HCT116 (cell line): ENCODE measurements at regions not wholly inside any gene's neighbourhood (a gene's known extent, or its start where the extent isn't known, plus 50 kb on each side); places are given as distances from the start of the nearest gene placed in this dataset.

Experiments
- ATAC-seq: fragments of 200-7000 bp; cut with Tn5 transposase; 2 replicates; pipeline ENCODE4 v1.9.1; 2020; ENCODE audit warnings: mild to moderate bottlenecking, moderate library complexity
- BruUV-seq: library from RNA; stranded (reverse); fragments of 400-500 nt; replicated peaks from 2 replicates; lab custom pipeline; 2021; lab: Mats Ljungman, UMichigan
- CTCF ChIA-PET: fragments of 300-600 bp; sonication (Branson Sonifier 250); formaldehyde crosslinking; loops from one replicate; lab custom pipeline; 2021; ENCODE audit warnings: antibody characterized with exemption; lab: Charles Lee
- POLR2A ChIA-PET: fragments of 300-600, 350-600 bp; sonication (Branson Sonifier 250); formaldehyde crosslinking; loops from one replicate; lab custom pipeline; 2021; ENCODE audit warnings: antibody characterized with exemption; lab: Charles Lee
- RAD21 ChIA-PET, 2 experiments: fragments of 300-600 bp; sonication (Branson Sonifier 250); formaldehyde crosslinking; loops; one replicate each; lab custom pipeline; 2023; ENCODE audit warnings: low total read pairs in 2 of 2; ENCODE audit not compliant: uncharacterized antibody in 2 of 2, unreplicated experiment in 2 of 2, low non-redundant PET in 1 of 2; lab: Charles Lee
- DNase-seq: peaks from one replicate; pipeline ENCODE4 v3.0.0-alpha.2; 2010; ENCODE audit warnings: low read depth, low spot score
- H2AFZ ChIP-seq: fragments of 200-600 bp; shearing (Covaris generic), sonication (generic); 2 replicates; pipeline ENCODE4 v1.6.1; 2017; ENCODE audit warnings: low read depth, mixed run types, mixed read lengths, antibody characterized with exemption, low read length; ENCODE audit not compliant: poor library complexity, severe bottlenecking
- H3K27ac ChIP-seq: 2 replicates; pipeline ENCODE4 v1.5.1; 2012; ENCODE audit warnings: low read depth, low read length
- H3K27me3 ChIP-seq: fragments of 200-600 bp; sonication (generic); 2 replicates; pipeline ENCODE4 v1.6.1; 2016; ENCODE audit warnings: mixed run types, low read length, mixed read lengths; ENCODE audit not compliant: insufficient read depth
- H3K36me3 ChIP-seq, 2 experiments: fragments of 200-500 bp in 1 of 2; fragments of 200-600 bp in 1 of 2; sonication (Bioruptor generic) in 1 of 2; sonication (generic) in 1 of 2; 2 replicates each; pipeline versions ENCODE4 v1.5.1 to v1.6.1; 2014 to 2016; ENCODE audit warnings: low read length in 2 of 2, inconsistent platforms in 1 of 2, mixed read lengths in 1 of 2, mixed run types in 1 of 2; ENCODE audit not compliant: insufficient read depth in 2 of 2, control insufficient read depth in 1 of 2
- H3K4me1 ChIP-seq, 2 experiments: fragments of 200-600 bp in 1 of 2; sonication (generic) in 1 of 2; 2 replicates each; pipeline versions ENCODE4 v1.5.1 to v1.6.1; 2012 to 2017; ENCODE audit warnings: low read length in 2 of 2, inconsistent platforms in 1 of 2, mild to moderate bottlenecking in 1 of 2, mixed read lengths in 1 of 2, mixed run types in 1 of 2, moderate library complexity in 1 of 2; ENCODE audit not compliant: insufficient read depth in 2 of 2, control insufficient read depth in 1 of 2
- H3K4me2 ChIP-seq: fragments of 200-600 bp; sonication (generic); 2 replicates; pipeline ENCODE4 v1.6.1; 2017; ENCODE audit warnings: mixed run types, low read length, mixed read lengths
- H3K4me3 ChIP-seq, 2 experiments: fragments of 200-600 bp in 1 of 2; sonication (generic) in 1 of 2; replicated peaks in 1 of 2; 2 replicates each; pipeline ENCODE4 v1.5.1; 2011 to 2016; ENCODE audit warnings: low read length in 2 of 2, control low read depth in 1 of 2, low read depth in 1 of 2, mild to moderate bottlenecking in 1 of 2, mixed read lengths in 1 of 2, mixed run types in 1 of 2
- H3K79me2 ChIP-seq: fragments of 200-600 bp; sonication (generic); 2 replicates; pipeline ENCODE4 v1.6.1; 2017; ENCODE audit warnings: mild to moderate bottlenecking, mixed run types, low read length, moderate library complexity, mixed read lengths; ENCODE audit not compliant: insufficient read depth
- H3K9ac ChIP-seq: fragments of 200-600 bp; sonication (generic); 2 replicates; pipeline ENCODE4 v1.6.1; 2016; ENCODE audit warnings: low read length, mixed read lengths
- H3K9me2 ChIP-seq: fragments of 200-600 bp; sonication (generic), shearing (Covaris generic); 2 replicates; pipeline ENCODE4 v1.6.1; 2017; ENCODE audit warnings: mixed run types, mild to moderate bottlenecking, moderate library complexity; ENCODE audit not compliant: insufficient read depth
- H3K9me3 ChIP-seq, 2 experiments: fragments of 200-500 bp in 1 of 2; fragments of 200-600 bp in 1 of 2; sonication (Bioruptor generic) in 1 of 2; sonication (generic) in 1 of 2; 2 replicates each; pipeline ENCODE4 v1.6.1; 2014 to 2017; ENCODE audit warnings: low read length in 2 of 2, mixed read lengths in 2 of 2, inconsistent platforms in 1 of 2, low read depth in 1 of 2, mild to moderate bottlenecking in 1 of 2, mixed run types in 1 of 2, moderate library complexity in 1 of 2; ENCODE audit not compliant: control insufficient read depth in 1 of 2, insufficient read depth in 1 of 2
- H4K20me1 ChIP-seq: fragments of 200-600 bp; sonication (generic), shearing (Covaris generic); 2 replicates; pipeline ENCODE4 v1.6.1; 2017; ENCODE audit warnings: mixed run types, mild to moderate bottlenecking, moderate library complexity; ENCODE audit not compliant: insufficient read depth
- CBX3 ChIP-seq: IDR thresholded peaks from 2 replicates; pipeline ENCODE4 v1.6.1; 2012; ENCODE audit warnings: low read depth
- CTCF ChIP-seq, 3 experiments: fragments of 200-600 bp in 1 of 3; sonication (generic) in 1 of 3; IDR thresholded peaks in 2 of 3; conservative IDR thresholded peaks in 1 of 3; 2 replicates each; pipeline ENCODE4 v1.5.1; 2012 to 2017; ENCODE audit warnings: low read depth in 2 of 3, low read length in 2 of 3, antibody characterized with exemption in 1 of 3, borderline replicate concordance in 1 of 3, control low read depth in 1 of 3, mild to moderate bottlenecking in 1 of 3, mixed read lengths in 1 of 3, mixed run types in 1 of 3, moderate library complexity in 1 of 3; ENCODE audit not compliant: insufficient read depth in 1 of 3
- EGR1 ChIP-seq: IDR thresholded peaks from 2 replicates; pipeline ENCODE4 v1.6.1; 2012; ENCODE audit warnings: low read depth
- ELF1 ChIP-seq: IDR thresholded peaks from 2 replicates; pipeline ENCODE4 v1.6.1; 2012; ENCODE audit warnings: low read depth, borderline replicate concordance
- EZH2 ChIP-seq: fragments of 200-600 bp; sonication (generic); IDR thresholded peaks from 2 replicates; pipeline ENCODE4 v1.6.1; 2017; ENCODE audit warnings: antibody characterized with exemption, mixed run types
- EZH2phosphoT487 ChIP-seq: fragments of 200-600 bp; IDR thresholded peaks from 2 replicates; pipeline ENCODE4 v1.6.1; 2018; ENCODE audit warnings: antibody characterized with exemption, borderline replicate concordance
- FOSL1 ChIP-seq: IDR thresholded peaks from 2 replicates; pipeline ENCODE4 v1.6.1; 2012; ENCODE audit warnings: low read depth
- JUND ChIP-seq: IDR thresholded peaks from 2 replicates; pipeline ENCODE4 v1.6.1; 2012
- MAX ChIP-seq: IDR thresholded peaks from 2 replicates; pipeline ENCODE4 v1.6.1; 2012
- POLR2A ChIP-seq: IDR thresholded peaks from 2 replicates; pipeline ENCODE4 v1.7.0; 2011; ENCODE audit warnings: borderline replicate concordance; ENCODE audit not compliant: insufficient read depth, insufficient read length; ENCODE audit errors: extremely low read depth
- RAD21 ChIP-seq: IDR thresholded peaks from 2 replicates; pipeline ENCODE4 v1.6.1; 2012; ENCODE audit warnings: low read depth, mild to moderate bottlenecking
- SIN3A ChIP-seq: IDR thresholded peaks from 2 replicates; pipeline ENCODE4 v1.6.1; 2012; ENCODE audit warnings: low read depth
- SP1 ChIP-seq: IDR thresholded peaks from 2 replicates; pipeline ENCODE4 v1.6.1; 2012; ENCODE audit warnings: low read depth
- SRF ChIP-seq: IDR thresholded peaks from 2 replicates; pipeline ENCODE4 v1.6.1; 2012; ENCODE audit warnings: low read depth
- TCF7L2 ChIP-seq: IDR thresholded peaks from 2 replicates; pipeline ENCODE4 v1.7.0; 2011; ENCODE audit warnings: borderline replicate concordance, inconsistent platforms; ENCODE audit not compliant: insufficient read depth, insufficient read length; ENCODE audit errors: extremely low read depth
- YY1 ChIP-seq: IDR thresholded peaks from 2 replicates; pipeline ENCODE4 v1.6.1; 2011; ENCODE audit warnings: low read length, low read depth, moderate library complexity, mild to moderate bottlenecking; ENCODE audit not compliant: insufficient replicate concordance; ENCODE audit errors: extremely low read depth
- ZBTB33 ChIP-seq: IDR thresholded peaks from 2 replicates; pipeline ENCODE4 v1.6.1; 2011; ENCODE audit warnings: mild to moderate bottlenecking, low read length, moderate library complexity; ENCODE audit not compliant: insufficient replicate concordance; ENCODE audit errors: extremely low read depth
- ZFX ChIP-seq: fragments of 450-650 bp; IDR thresholded peaks from 2 replicates; pipeline ENCODE4 v1.6.1; 2017
- ZNF274 ChIP-seq: fragments of 200-500 bp; sonication (Bioruptor generic); IDR thresholded peaks from 2 replicates; pipeline ENCODE4 v1.6.1; 2014; ENCODE audit warnings: mild to moderate bottlenecking, low read depth, low read length, inconsistent platforms
- intact Hi-C: fragments of 100-400 bp; cut with micrococcal nuclease; formaldehyde crosslinking; loops from 2 replicates; pipeline ENCODE4 v1.10.0; 2022
- TF ChIP-seq, protein P1 (sequence below): IDR thresholded peaks from 2 replicates; pipeline ENCODE4 v1.6.1; 2012

DNA sequence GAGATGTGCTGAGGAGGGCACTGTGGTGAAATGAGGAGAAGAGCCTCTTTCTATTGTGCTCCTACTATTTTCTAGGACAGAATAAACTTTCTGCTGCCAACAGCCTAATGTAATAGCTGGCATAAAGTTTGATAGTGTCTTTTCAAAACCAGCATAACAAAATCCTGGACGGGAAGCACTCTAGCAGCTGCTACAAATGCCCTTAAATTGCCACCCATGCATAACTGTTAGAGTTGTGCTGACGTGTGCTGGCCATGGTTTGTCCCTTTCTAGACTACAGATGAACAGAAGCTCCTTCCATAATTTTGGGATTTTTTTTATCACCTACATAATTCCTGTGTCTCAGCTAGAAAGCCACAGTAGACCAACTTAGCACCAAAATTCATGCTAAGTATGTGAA lies 88.5 kb upstream of the DEPDC1 start:
- no peak overlapping the region for H2AFZ ChIP-seq
- no peak overlapping the region for H3K9ac ChIP-seq
- ATAC-seq (no peak), DNase-seq (no peak)
- CTCF ChIA-PET = no interaction called here
- no peaks in the 10 kb centered on the region for H3K9me2 ChIP-seq
- H3K79me2 ChIP-seq = no peaks in the 10 kb centered on the region
- no peak for TF ChIP-seq JUND
- no TSS peak for BruUV-seq
- no peak overlapping the region for H3K4me3 ChIP-seq
- RAD21 ChIA-PET = no interaction called here
- intact Hi-C loops = no loop called here
- POLR2A ChIA-PET = no interaction called here
- H3K4me1 ChIP-seq = no peaks in the 10 kb centered on the region
- H3K36me3 ChIP-seq = no peaks in the 10 kb centered on the region
- no peak overlapping the region for H3K4me2 ChIP-seq
- no peak overlapping the region for H3K27ac ChIP-seq
- no peaks in the 10 kb centered on the region for H4K20me1 ChIP-seq
- no peaks in the 10 kb centered on the region for H3K9me3 ChIP-seq
- H3K27me3 ChIP-seq = no peaks in the 10 kb centered on the region

DNA sequence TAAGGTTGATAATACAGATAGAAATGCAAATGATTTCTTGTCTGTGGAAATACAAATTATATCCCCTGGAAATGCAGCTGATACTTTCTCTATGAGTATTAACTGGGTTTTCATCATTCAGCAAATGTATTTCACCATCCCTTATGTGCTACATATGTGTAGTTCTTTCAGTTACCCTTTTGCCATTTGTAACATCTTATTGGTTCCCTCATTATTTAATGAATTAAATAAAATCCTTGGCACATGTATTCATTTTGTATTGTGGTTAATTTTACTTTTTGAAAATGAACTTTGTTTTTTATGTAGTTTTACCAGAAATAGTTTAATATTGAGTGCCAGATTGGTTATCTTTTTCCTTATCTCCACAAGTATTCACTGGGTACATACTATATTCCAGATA lies 89.9 kb upstream of the DEPDC1 start:
- no peak overlapping the region for H3K27ac ChIP-seq
- H4K20me1 ChIP-seq = no peaks in the 10 kb centered on the region
- no peak overlapping the region for H3K9ac ChIP-seq
- no TSS peak for BruUV-seq
- no peaks in the 10 kb centered on the region for H3K79me2 ChIP-seq
- H3K36me3 ChIP-seq = no peaks in the 10 kb centered on the region
- no peak for ATAC-seq
- TF ChIP-seq SP1 (no peak), SIN3A (no peak), CBX3 (no peak), FOSL1 (no peak), RAD21 (no peak), ZFX (no peak), EZH2 (no peak), EZH2phosphoT487 (no peak), POLR2A (no peak), YY1 (no peak), MAX (no peak), ZNF274 (no peak), CTCF (IDR thresholded peaks at IDR 0.05 in 2 of 3, conservative IDR thresholded peaks at IDR 0.05 in 1 of 3; ENCODE audit: borderline replicate concordance in 1 of 3, insufficient read depth in 1 of 3, low read depth in 2 of 3, low read length in 2 of 3) (no peak), ELF1 (no peak), EGR1 (no peak), TCF7L2 (no peak), ZBTB33 (no peak), SRF (no peak)
- TF ChIP-seq, protein P1, sequence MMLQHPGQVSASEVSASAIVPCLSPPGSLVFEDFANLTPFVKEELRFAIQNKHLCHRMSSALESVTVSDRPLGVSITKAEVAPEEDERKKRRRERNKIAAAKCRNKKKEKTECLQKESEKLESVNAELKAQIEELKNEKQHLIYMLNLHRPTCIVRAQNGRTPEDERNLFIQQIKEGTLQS = no peak
- no peak overlapping the region for H3K4me2 ChIP-seq
- no peaks in the 10 kb centered on the region for H3K9me2 ChIP-seq
- H3K27me3 ChIP-seq = no peaks in the 10 kb centered on the region
- H3K9me3 ChIP-seq = no peaks in the 10 kb centered on the region
- intact Hi-C loops = no loop called here
- ChIA-PET POLR2A (no interaction called here), RAD21 (no interaction called here), CTCF (no interaction called here)
- no peak overlapping the region for H3K4me3 ChIP-seq
- no peak for DNase-seq
- H3K4me1 ChIP-seq = no peaks in the 10 kb centered on the region
- no peak overlapping the region for H2AFZ ChIP-seq
